ENCODE measurements at regions not wholly inside any gene's neighbourhood (a gene's known extent, or its start where the extent isn't known, plus 50 kb on each side); places are given as distances from the start of the nearest gene placed in this dataset.

DNA sequence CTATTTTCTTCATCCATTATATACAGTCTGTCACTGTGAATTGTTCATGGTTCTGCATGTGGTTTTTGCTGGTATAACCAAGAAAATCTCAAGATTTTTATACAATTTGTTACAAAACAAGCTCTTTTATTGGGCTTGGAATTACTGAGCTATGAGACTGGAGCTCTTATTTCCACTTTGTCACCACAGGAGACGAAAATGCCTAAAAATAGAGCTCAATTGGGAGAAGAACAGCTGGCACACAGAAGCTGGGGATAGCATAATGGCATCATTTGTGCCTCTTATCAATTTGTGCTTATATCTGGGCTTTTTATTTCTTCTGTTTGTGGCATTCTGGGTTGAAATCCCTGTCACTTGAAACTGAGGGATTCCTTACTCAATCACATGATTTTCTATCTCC lies 219.1 kb downstream of the CALCRL start:
- no peak for TF ChIP-seq EP300 (IDR thresholded peaks at IDR 0.05)
- TF ChIP-seq, protein P1, sequence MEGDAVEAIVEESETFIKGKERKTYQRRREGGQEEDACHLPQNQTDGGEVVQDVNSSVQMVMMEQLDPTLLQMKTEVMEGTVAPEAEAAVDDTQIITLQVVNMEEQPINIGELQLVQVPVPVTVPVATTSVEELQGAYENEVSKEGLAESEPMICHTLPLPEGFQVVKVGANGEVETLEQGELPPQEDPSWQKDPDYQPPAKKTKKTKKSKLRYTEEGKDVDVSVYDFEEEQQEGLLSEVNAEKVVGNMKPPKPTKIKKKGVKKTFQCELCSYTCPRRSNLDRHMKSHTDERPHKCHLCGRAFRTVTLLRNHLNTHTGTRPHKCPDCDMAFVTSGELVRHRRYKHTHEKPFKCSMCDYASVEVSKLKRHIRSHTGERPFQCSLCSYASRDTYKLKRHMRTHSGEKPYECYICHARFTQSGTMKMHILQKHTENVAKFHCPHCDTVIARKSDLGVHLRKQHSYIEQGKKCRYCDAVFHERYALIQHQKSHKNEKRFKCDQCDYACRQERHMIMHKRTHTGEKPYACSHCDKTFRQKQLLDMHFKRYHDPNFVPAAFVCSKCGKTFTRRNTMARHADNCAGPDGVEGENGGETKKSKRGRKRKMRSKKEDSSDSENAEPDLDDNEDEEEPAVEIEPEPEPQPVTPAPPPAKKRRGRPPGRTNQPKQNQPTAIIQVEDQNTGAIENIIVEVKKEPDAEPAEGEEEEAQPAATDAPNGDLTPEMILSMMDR (IDR thresholded peaks at IDR 0.05): no peak

Measured in gastroesophageal sphincter (tissue), 3 donors.